GM12873 (cell line): ENCODE measurements at regions not wholly inside any gene's neighbourhood (a gene's known extent, or its start where the extent isn't known, plus 50 kb on each side); places are given as distances from the start of the nearest gene placed in this dataset.

Experiments used
- CTCF ChIP-seq: IDR thresholded peaks from 2 replicates; pipeline ENCODE4 v1.5.1; 2012; ENCODE audit warnings: low read depth, mild to moderate bottlenecking, moderate library complexity, low read length, control low read depth; ENCODE audit not compliant: insufficient read depth; ENCODE audit errors: missing control alignments

GRCh38 chr16:5838725-5839124, 741.1 kb upstream of the EEF2KMT start:
- no peak for TF ChIP-seq CTCF

GRCh38 chr16:5838071-5838470, 740.5 kb upstream of the EEF2KMT start:
- no peak for TF ChIP-seq CTCF

GRCh38 chr16:5837007-5837670, 739.5 kb upstream of the EEF2KMT start:
- no peak for TF ChIP-seq CTCF

DNA sequence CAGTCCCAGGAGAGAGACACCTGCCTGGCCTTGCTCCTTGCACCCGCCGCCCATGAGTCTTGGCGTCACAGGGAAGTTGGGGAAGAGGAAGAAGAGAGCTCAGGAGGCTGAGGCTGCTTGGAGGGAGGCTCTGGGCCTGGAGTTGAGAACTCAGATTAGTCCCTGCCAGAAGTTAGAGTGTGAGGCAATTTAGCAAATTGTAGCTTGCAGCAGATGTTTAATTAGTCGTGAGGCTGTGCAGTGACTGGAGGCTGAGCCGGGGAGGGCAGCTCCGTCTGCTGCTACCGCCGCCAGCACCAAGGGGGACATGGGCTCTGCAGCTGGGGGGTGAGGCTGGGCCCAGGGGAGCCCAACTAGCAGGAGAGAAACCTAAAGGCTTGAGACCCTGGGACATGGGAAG, 738.3 kb upstream of the EEF2KMT start:
- TF ChIP-seq CTCF = no peak

GRCh38 chr16:5826332-5826731, 728.7 kb upstream of the EEF2KMT start:
- TF ChIP-seq CTCF = no peak

- TF ChIP-seq CTCF = no peak
Measured at GRCh38 chr16:5820472-5820871, 722.9 kb upstream of the EEF2KMT start.

GRCh38 chr16:5815570-5816237, 718.1 kb upstream of the EEF2KMT start:
- no peak for TF ChIP-seq CTCF
